ENCODE measurements at regions not wholly inside any gene's neighbourhood (a gene's known extent, or its start where the extent isn't known, plus 50 kb on each side); places are given as distances from the start of the nearest gene placed in this dataset.

- ChIA-PET POLR2A (no interaction called here), CTCF (no interaction called here)
- ATAC-seq = no peak
- H3K9me3 Mint-ChIP-seq = no peaks in the 10 kb centered on the region
- TF ChIP-seq CTCF (IDR thresholded peaks at IDR 0.05) = no peak
- H3K4me3 Mint-ChIP-seq = no peak overlapping the region
- intact Hi-C loops (cut with micrococcal nuclease) = no loop called here
- H3K27ac Mint-ChIP-seq = no peak overlapping the region
- H3K27me3 Mint-ChIP-seq = no peaks in the 10 kb centered on the region
- no peaks in the 10 kb centered on the region for H3K36me3 Mint-ChIP-seq (ENCODE audit: low read depth)
- no peaks in the 10 kb centered on the region for H3K4me1 Mint-ChIP-seq (ENCODE audit: low read depth)
- DNase-seq = no peak
Measured at GRCh38 chr3:4138150-4138785, 164.9 kb upstream of the SETMAR start.

GRCh38 chr3:4138786-4139431 lies 164.3 kb upstream of the SETMAR start:
- POLR2A ChIA-PET = no interaction called here
- no peak overlapping the region for H3K4me3 Mint-ChIP-seq
- H3K27me3 Mint-ChIP-seq = no peaks in the 10 kb centered on the region
- CTCF ChIA-PET = no interaction called here
- ATAC-seq (no peak), DNase-seq (no peak)
- H3K9me3 Mint-ChIP-seq = no peaks in the 10 kb centered on the region
- intact Hi-C loops (cut with micrococcal nuclease) = no loop called here
- H3K4me1 Mint-ChIP-seq (ENCODE audit: low read depth) = no peaks in the 10 kb centered on the region
- H3K27ac Mint-ChIP-seq = no peak overlapping the region
- no peak for TF ChIP-seq CTCF (IDR thresholded peaks at IDR 0.05)
- no peaks in the 10 kb centered on the region for H3K36me3 Mint-ChIP-seq (ENCODE audit: low read depth)

GRCh38 chr3:4139462-4140140 lies 163.6 kb upstream of the SETMAR start:
- Mint-ChIP-seq H3K27ac (no peak overlapping the region), H3K27me3 (no peaks in the 10 kb centered on the region), H3K4me1 (ENCODE audit: low read depth) (no peaks in the 10 kb centered on the region), H3K36me3 (ENCODE audit: low read depth) (no peaks in the 10 kb centered on the region), H3K9me3 (no peaks in the 10 kb centered on the region), H3K4me3 (no peak overlapping the region)
- POLR2A ChIA-PET = no interaction called here
- intact Hi-C loops (cut with micrococcal nuclease) = no loop called here
- no peak for DNase-seq
- TF ChIP-seq CTCF (IDR thresholded peaks at IDR 0.05) = no peak
- no peak for ATAC-seq
- CTCF ChIA-PET = no interaction called here

GRCh38 chr3:4140921-4141320 lies 162.2 kb upstream of the SETMAR start:
- no peak for TF ChIP-seq CTCF (IDR thresholded peaks at IDR 0.05)
- POLR2A ChIA-PET = no interaction called here
- Mint-ChIP-seq H3K27ac (no peak overlapping the region), H3K9me3 (no peaks in the 10 kb centered on the region), H3K27me3 (no peaks in the 10 kb centered on the region), H3K36me3 (ENCODE audit: low read depth) (no peaks in the 10 kb centered on the region), H3K4me1 (ENCODE audit: low read depth) (no peaks in the 10 kb centered on the region), H3K4me3 (no peak overlapping the region)
- ATAC-seq = no peak
- intact Hi-C loops (cut with micrococcal nuclease) = no loop called here
- CTCF ChIA-PET = no interaction called here
- no peak for DNase-seq

- Mint-ChIP-seq H3K4me1 (ENCODE audit: low read depth) (no peaks in the 10 kb centered on the region), H3K27ac (no peak overlapping the region), H3K36me3 (ENCODE audit: low read depth) (no peaks in the 10 kb centered on the region), H3K4me3 (no peak overlapping the region), H3K9me3 (peaks cover 1% of the 10 kb centered on the region), H3K27me3 (no peaks in the 10 kb centered on the region)
- TF ChIP-seq CTCF (IDR thresholded peaks at IDR 0.05) = no peak
- ATAC-seq (no peak), DNase-seq (no peak)
- intact Hi-C loops (cut with micrococcal nuclease) = no loop called here
- CTCF ChIA-PET = interaction anchor here (0.6 kb wide), 1 partner anchor 143 kb away, joined by 3 read pairs; no protein-coding TSS in a partner anchor
- POLR2A ChIA-PET = no interaction called here
Measured at GRCh38 chr3:4147556-4148118, 155.5 kb upstream of the SETMAR start.
